ENCODE measurements at regions not wholly inside any gene's neighbourhood (a gene's known extent, or its start where the extent isn't known, plus 50 kb on each side); places are given as distances from the start of the nearest gene placed in this dataset.

DNA sequence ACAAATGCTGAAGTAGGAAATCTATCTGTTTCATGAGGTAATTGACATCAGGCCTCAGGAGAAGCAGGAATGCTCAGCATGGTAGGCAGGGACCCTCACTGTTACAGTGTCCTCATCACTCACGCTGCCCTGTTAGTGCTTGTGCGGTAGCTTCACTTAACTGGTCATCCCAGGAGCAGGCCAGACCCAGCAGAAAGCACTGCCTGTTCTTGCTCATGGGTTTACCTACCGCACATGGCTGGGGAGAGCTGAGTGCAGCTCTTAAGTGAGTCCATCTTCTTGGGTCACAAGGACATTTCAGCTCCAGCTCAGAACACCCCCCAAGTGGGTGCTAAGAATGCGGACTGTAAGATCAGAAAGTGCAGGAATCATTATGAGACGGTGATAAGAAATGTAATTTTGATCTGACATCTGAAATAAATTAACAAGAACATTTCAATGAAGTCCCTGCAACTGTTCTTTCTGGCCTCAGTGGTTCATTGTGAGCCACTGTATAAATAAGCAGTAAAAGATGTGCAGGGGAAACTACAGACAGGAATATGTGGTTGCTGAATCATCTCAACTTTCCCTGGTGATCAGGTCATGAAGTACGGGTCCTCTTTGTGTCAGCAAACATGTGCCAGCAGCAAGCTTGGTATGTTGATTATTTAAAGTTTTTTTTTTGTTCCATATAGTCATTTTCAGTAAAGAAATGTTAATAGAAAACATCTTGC, 757.7 kb upstream of the TMEM132C start:
- H3K4me3 ChIP-seq (ENCODE audit: low read depth, low read length), result no peak overlapping the region
- TF ChIP-seq, protein P1, sequence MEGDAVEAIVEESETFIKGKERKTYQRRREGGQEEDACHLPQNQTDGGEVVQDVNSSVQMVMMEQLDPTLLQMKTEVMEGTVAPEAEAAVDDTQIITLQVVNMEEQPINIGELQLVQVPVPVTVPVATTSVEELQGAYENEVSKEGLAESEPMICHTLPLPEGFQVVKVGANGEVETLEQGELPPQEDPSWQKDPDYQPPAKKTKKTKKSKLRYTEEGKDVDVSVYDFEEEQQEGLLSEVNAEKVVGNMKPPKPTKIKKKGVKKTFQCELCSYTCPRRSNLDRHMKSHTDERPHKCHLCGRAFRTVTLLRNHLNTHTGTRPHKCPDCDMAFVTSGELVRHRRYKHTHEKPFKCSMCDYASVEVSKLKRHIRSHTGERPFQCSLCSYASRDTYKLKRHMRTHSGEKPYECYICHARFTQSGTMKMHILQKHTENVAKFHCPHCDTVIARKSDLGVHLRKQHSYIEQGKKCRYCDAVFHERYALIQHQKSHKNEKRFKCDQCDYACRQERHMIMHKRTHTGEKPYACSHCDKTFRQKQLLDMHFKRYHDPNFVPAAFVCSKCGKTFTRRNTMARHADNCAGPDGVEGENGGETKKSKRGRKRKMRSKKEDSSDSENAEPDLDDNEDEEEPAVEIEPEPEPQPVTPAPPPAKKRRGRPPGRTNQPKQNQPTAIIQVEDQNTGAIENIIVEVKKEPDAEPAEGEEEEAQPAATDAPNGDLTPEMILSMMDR (IDR thresholded peaks at IDR 0.05; ENCODE audit: low read depth, low read length), result no peak
- TF ChIP-seq MYC (IDR thresholded peaks at IDR 0.05; ENCODE audit: low read depth, low read length), result no peak
- TF ChIP-seq, protein P2, sequence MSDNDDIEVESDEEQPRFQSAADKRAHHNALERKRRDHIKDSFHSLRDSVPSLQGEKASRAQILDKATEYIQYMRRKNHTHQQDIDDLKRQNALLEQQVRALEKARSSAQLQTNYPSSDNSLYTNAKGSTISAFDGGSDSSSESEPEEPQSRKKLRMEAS (IDR thresholded peaks at IDR 0.05; ENCODE audit: low read depth, low read length), result no peak
- TF ChIP-seq POLR2A (IDR thresholded peaks at IDR 0.05; ENCODE audit: extremely low read depth, insufficient read length), result no peak
- DNase-seq (ENCODE audit: low read depth), result no peak

DNA sequence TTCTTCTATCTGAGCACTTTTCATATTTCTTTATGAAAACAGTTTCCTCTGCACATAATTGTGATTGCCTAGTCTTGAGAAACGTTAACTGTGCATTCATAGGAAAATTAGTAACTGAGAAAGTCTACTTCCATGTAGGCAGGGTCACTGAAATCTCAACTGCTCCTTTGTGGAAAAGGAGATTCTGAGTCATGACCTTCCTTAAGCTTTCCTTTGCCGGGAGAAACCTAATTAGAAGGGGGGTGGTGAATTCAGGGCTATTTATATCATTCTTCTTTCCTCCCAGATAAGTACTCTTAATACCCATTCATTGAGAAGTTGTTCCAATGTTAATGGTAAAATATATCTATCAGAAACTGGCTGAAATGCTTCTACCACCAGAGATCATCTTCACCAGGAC, 751.0 kb upstream of the TMEM132C start:
- TF ChIP-seq MYC (IDR thresholded peaks at IDR 0.05; ENCODE audit: low read depth, low read length) (no peak), POLR2A (IDR thresholded peaks at IDR 0.05; ENCODE audit: extremely low read depth, insufficient read length) (no peak)
- TF ChIP-seq, protein P2 (IDR thresholded peaks at IDR 0.05; ENCODE audit: low read depth, low read length), result no peak
- TF ChIP-seq, protein P1 (IDR thresholded peaks at IDR 0.05; ENCODE audit: low read depth, low read length), result no peak
- H3K4me3 ChIP-seq (ENCODE audit: low read depth, low read length), result no peak overlapping the region
- no peak for DNase-seq (ENCODE audit: low read depth)

DNA sequence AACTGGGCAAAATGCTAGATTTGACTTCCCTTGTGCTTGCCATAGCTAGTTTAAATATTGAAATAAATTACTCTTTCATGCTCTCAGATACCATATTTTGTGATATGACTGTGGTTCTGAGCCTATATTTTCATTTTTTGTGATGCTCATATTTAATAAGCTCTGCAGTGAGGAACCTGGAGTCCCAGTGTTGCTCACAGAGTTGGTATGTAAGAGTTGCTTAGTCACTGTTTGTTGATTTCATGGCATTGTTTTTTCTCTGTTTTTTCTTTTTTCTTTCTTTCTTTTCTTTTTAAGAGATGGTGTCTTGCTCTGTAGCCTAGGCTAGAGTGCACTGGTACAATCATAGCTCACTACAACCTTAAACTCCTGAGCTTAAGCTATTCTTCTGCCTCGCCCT, 750.5 kb upstream of the TMEM132C start:
- DNase-seq (ENCODE audit: low read depth), result no peak
- TF ChIP-seq, protein P1 (IDR thresholded peaks at IDR 0.05; ENCODE audit: low read depth, low read length), result no peak
- TF ChIP-seq, protein P2 (IDR thresholded peaks at IDR 0.05; ENCODE audit: low read depth, low read length), result no peak
- TF ChIP-seq POLR2A (IDR thresholded peaks at IDR 0.05; ENCODE audit: extremely low read depth, insufficient read length), result no peak
- no peak for TF ChIP-seq MYC (IDR thresholded peaks at IDR 0.05; ENCODE audit: low read depth, low read length)
- no peak overlapping the region for H3K4me3 ChIP-seq (ENCODE audit: low read depth, low read length)

DNA sequence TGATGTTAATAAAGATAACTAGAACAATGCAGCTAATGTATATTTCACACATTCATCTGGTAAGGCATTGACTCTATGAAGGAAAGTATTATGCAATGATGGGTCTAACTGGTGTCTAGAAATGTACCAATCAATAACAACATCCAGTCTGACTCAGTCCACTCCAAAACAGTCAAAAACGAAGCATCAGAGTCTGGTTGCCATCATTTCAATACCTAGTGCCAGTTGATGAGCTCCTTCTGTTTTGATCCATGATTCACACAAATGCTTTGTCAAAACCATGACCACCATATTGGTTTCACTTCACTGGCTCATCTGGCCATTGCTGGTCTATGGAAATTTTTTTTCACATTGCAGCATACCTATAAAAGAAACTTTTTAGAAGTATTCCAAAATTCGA, 747.2 kb upstream of the TMEM132C start:
- TF ChIP-seq, protein P1 (IDR thresholded peaks at IDR 0.05; ENCODE audit: low read depth, low read length), result no peak
- TF ChIP-seq, protein P2 (IDR thresholded peaks at IDR 0.05; ENCODE audit: low read depth, low read length), result no peak
- TF ChIP-seq MYC (IDR thresholded peaks at IDR 0.05; ENCODE audit: low read depth, low read length) (no peak), POLR2A (IDR thresholded peaks at IDR 0.05; ENCODE audit: extremely low read depth, insufficient read length) (no peak)
- DNase-seq (ENCODE audit: low read depth), result no peak
- H3K4me3 ChIP-seq (ENCODE audit: low read depth, low read length), result no peak overlapping the region

DNA sequence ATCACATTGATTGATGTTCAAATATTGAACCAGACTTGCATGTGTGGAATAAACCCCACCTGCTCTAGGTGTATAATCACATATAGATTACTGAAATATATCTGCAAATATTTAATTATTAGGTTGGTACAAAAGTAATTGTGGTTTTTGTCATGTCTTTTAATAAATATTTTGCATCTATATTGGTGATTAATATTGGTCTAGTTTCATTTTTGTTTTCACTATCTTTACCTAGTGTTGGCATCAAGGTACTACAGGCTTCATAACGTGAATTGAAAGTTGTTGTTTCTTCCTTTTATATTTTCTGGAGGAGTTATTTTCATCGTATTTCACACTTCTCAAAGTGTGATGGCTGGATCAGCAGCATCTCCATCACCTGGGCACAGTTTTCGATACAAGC, 740.0 kb upstream of the TMEM132C start:
- DNase-seq (ENCODE audit: low read depth), result no peak
- TF ChIP-seq MYC (IDR thresholded peaks at IDR 0.05; ENCODE audit: low read depth, low read length), result no peak
- TF ChIP-seq, protein P2 (IDR thresholded peaks at IDR 0.05; ENCODE audit: low read depth, low read length), result no peak
- TF ChIP-seq, protein P1 (IDR thresholded peaks at IDR 0.05; ENCODE audit: low read depth, low read length), result no peak
- TF ChIP-seq POLR2A (IDR thresholded peaks at IDR 0.05; ENCODE audit: extremely low read depth, insufficient read length), result no peak
- H3K4me3 ChIP-seq (ENCODE audit: low read depth, low read length), result no peak overlapping the region
